Liver (tissue), 8 donors: ENCODE measurements at regions not wholly inside any gene's neighbourhood (a gene's known extent, or its start where the extent isn't known, plus 50 kb on each side); places are given as distances from the start of the nearest gene placed in this dataset.

Experiments used
- DNase-seq: peaks from one replicate; pipeline ENCODE4 v3.0.0-alpha.2; 2017; ENCODE audit warnings: low spot score
- H3K27ac ChIP-seq, 2 donors: one replicate each; pipeline ENCODE4 v1.7.0; 2013; ENCODE audit warnings: inconsistent platforms in 2 of 2, low read length in 2 of 2, control low read depth in 1 of 2, low read depth in 1 of 2, mild to moderate bottlenecking in 1 of 2
- H3K27me3 ChIP-seq, 4 donors: one replicate each; pipeline versions ENCODE4 v1.6.1 to v1.7.0; 2013; ENCODE audit warnings: low read length in 3 of 4, inconsistent platforms in 1 of 4, mild to moderate bottlenecking in 1 of 4, moderate library complexity in 1 of 4; ENCODE audit not compliant: control insufficient read depth in 4 of 4, insufficient read depth in 4 of 4
- H3K36me3 ChIP-seq, 4 donors: one replicate each; pipeline versions ENCODE4 v1.6.1 to v1.7.0; 2013; ENCODE audit warnings: low read length in 3 of 4, mild to moderate bottlenecking in 3 of 4, low read depth in 1 of 4, moderate library complexity in 1 of 4; ENCODE audit not compliant: control insufficient read depth in 4 of 4, insufficient read depth in 3 of 4
- H3K4me1 ChIP-seq, 4 donors: one replicate each; pipeline versions ENCODE4 v1.6.1 to v1.7.0; 2013; ENCODE audit warnings: low read length in 3 of 4, mild to moderate bottlenecking in 3 of 4, moderate library complexity in 1 of 4; ENCODE audit not compliant: control insufficient read depth in 4 of 4, insufficient read depth in 4 of 4
- H3K4me3 ChIP-seq, 3 donors: one replicate each; pipeline versions ENCODE4 v1.6.1 to v1.7.0; 2013; ENCODE audit warnings: low read length in 3 of 3, control low read depth in 1 of 3, low read depth in 1 of 3, mild to moderate bottlenecking in 1 of 3
- H3K9ac ChIP-seq, 2 donors: one replicate each; pipeline ENCODE4 v1.7.0; 2013; ENCODE audit warnings: low read length in 2 of 2, mild to moderate bottlenecking in 2 of 2, moderate library complexity in 2 of 2, control low read depth in 1 of 2, low read depth in 1 of 2
- H3K9me3 ChIP-seq, 4 donors: one replicate each; pipeline versions ENCODE4 v1.6.1 to v1.7.0; 2013; ENCODE audit warnings: low read length in 3 of 4; ENCODE audit not compliant: control insufficient read depth in 4 of 4
- EGR1 ChIP-seq, 2 donors: IDR thresholded peaks; 2 replicates each; pipeline ENCODE4 v1.6.1; 2016 to 2018; ENCODE audit warnings: antibody characterized with exemption in 2 of 2, low read depth in 2 of 2
- FOXA1 ChIP-seq: IDR thresholded peaks from 2 replicates; pipeline ENCODE4 v1.6.1; 2016; ENCODE audit warnings: antibody characterized with exemption
- FOXA2 ChIP-seq: IDR thresholded peaks from 2 replicates; pipeline ENCODE4 v1.6.1; 2016; ENCODE audit warnings: antibody characterized with exemption
- GABPA ChIP-seq, 2 donors: IDR thresholded peaks in 1 of 2; conservative IDR thresholded peaks in 1 of 2; 2 replicates each; pipeline ENCODE4 v1.6.1; 2016; ENCODE audit warnings: antibody characterized with exemption in 2 of 2, mild to moderate bottlenecking in 1 of 2, moderate library complexity in 1 of 2
- HNF4A ChIP-seq, 2 donors: conservative IDR thresholded peaks; 2 replicates each; pipeline ENCODE4 v1.6.1; 2016; ENCODE audit warnings: antibody characterized with exemption in 2 of 2, mild to moderate bottlenecking in 2 of 2
- HNF4G ChIP-seq: IDR thresholded peaks from 2 replicates; pipeline ENCODE4 v1.6.1; 2016; ENCODE audit warnings: antibody characterized with exemption
- JUND ChIP-seq, 2 donors: IDR thresholded peaks; 2 replicates each; pipeline ENCODE4 v1.6.1; 2016; ENCODE audit warnings: antibody characterized with exemption in 2 of 2
- MAX ChIP-seq: IDR thresholded peaks from 2 replicates; pipeline ENCODE4 v1.6.1; 2016; ENCODE audit warnings: antibody characterized with exemption
- NR2F2 ChIP-seq: IDR thresholded peaks from 2 replicates; pipeline ENCODE4 v1.6.1; 2016; ENCODE audit warnings: antibody characterized with exemption
- RAD21 ChIP-seq, 2 donors: IDR thresholded peaks; 2 replicates each; pipeline ENCODE4 v1.6.1; 2016; ENCODE audit warnings: antibody characterized with exemption in 2 of 2, mild to moderate bottlenecking in 2 of 2
- RXRA ChIP-seq, 2 donors: IDR thresholded peaks; 2 replicates each; pipeline ENCODE4 v1.6.1; 2017 to 2018; ENCODE audit warnings: antibody characterized with exemption in 2 of 2, mild to moderate bottlenecking in 1 of 2
- SP1 ChIP-seq: IDR thresholded peaks from 2 replicates; pipeline ENCODE4 v1.6.1; 2018; ENCODE audit warnings: antibody characterized with exemption, mild to moderate bottlenecking
- TAF1 ChIP-seq: conservative IDR thresholded peaks from 2 replicates; pipeline ENCODE4 v1.6.1; 2016; ENCODE audit warnings: antibody characterized with exemption, mild to moderate bottlenecking
- YY1 ChIP-seq: IDR thresholded peaks from 2 replicates; pipeline ENCODE4 v1.6.1; 2016; ENCODE audit warnings: antibody characterized with exemption, mild to moderate bottlenecking
- ZBTB33 ChIP-seq: IDR thresholded peaks from 2 replicates; pipeline ENCODE4 v1.6.1; 2016; ENCODE audit warnings: antibody characterized with exemption
- WGBS: extraction: QIAGEN DNeasy Blood & Tissue Kit; methylation state at CpG from one replicate; pipeline ENCODE4 v1.1.7; 2013; 5-methylcytosine and 5-hydroxymethylcytosine counted together
- TF ChIP-seq, protein P1 (sequence below): IDR thresholded peaks from 2 replicates; pipeline ENCODE4 v1.6.1; 2016; ENCODE audit warnings: antibody characterized with exemption, mild to moderate bottlenecking
- TF ChIP-seq, protein P2 (sequence below): IDR thresholded peaks from 2 replicates; pipeline ENCODE4 v1.6.1; 2016; ENCODE audit warnings: antibody characterized with exemption
- TF ChIP-seq, protein P3 (sequence below): fragments of 150-350 bp; IDR thresholded peaks from 2 replicates; pipeline ENCODE4 v1.5.1; 2017; ENCODE audit warnings: improper control_type of control experiment, low read depth, low read length; ENCODE audit not compliant: missing input control
- donor health status: healthy.
- donor health status: healthy.
- donor health status: healthy.
- donor health status: healthy.
- donor health status: healthy.

- no peaks in the 10 kb centered on the region for H3K36me3 ChIP-seq
- no peak overlapping the region for H3K9ac ChIP-seq
- no peak overlapping the region for H3K27ac ChIP-seq
- no peaks in the 10 kb centered on the region for H3K4me1 ChIP-seq
- no peak for DNase-seq
- WGBS = 73% methylated on average over 3 of the region's 3 CpGs
- TF ChIP-seq, protein P1, sequence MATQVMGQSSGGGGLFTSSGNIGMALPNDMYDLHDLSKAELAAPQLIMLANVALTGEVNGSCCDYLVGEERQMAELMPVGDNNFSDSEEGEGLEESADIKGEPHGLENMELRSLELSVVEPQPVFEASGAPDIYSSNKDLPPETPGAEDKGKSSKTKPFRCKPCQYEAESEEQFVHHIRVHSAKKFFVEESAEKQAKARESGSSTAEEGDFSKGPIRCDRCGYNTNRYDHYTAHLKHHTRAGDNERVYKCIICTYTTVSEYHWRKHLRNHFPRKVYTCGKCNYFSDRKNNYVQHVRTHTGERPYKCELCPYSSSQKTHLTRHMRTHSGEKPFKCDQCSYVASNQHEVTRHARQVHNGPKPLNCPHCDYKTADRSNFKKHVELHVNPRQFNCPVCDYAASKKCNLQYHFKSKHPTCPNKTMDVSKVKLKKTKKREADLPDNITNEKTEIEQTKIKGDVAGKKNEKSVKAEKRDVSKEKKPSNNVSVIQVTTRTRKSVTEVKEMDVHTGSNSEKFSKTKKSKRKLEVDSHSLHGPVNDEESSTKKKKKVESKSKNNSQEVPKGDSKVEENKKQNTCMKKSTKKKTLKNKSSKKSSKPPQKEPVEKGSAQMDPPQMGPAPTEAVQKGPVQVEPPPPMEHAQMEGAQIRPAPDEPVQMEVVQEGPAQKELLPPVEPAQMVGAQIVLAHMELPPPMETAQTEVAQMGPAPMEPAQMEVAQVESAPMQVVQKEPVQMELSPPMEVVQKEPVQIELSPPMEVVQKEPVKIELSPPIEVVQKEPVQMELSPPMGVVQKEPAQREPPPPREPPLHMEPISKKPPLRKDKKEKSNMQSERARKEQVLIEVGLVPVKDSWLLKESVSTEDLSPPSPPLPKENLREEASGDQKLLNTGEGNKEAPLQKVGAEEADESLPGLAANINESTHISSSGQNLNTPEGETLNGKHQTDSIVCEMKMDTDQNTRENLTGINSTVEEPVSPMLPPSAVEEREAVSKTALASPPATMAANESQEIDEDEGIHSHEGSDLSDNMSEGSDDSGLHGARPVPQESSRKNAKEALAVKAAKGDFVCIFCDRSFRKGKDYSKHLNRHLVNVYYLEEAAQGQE = no peak
- TF ChIP-seq RAD21 (IDR thresholded peaks at IDR 0.05) = no peak
- no peak for TF ChIP-seq FOXA2
- no peak for TF ChIP-seq EGR1 (IDR thresholded peaks at IDR 0.05; ENCODE audit: low read depth in 2 of 2)
- TF ChIP-seq YY1 = no peak
- TF ChIP-seq FOXA1 = no peak
- no peak for TF ChIP-seq GABPA (IDR thresholded peaks at IDR 0.05 in 1 of 2, conservative IDR thresholded peaks at IDR 0.05 in 1 of 2)
- TF ChIP-seq, protein P2, sequence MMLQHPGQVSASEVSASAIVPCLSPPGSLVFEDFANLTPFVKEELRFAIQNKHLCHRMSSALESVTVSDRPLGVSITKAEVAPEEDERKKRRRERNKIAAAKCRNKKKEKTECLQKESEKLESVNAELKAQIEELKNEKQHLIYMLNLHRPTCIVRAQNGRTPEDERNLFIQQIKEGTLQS = no peak
- no peak for TF ChIP-seq NR2F2
- no peak for TF ChIP-seq TAF1
- no peak for TF ChIP-seq HNF4A (conservative IDR thresholded peaks at IDR 0.05)
- TF ChIP-seq RXRA (IDR thresholded peaks at IDR 0.05) = no peak
- TF ChIP-seq HNF4G = no peak
- TF ChIP-seq, protein P3, sequence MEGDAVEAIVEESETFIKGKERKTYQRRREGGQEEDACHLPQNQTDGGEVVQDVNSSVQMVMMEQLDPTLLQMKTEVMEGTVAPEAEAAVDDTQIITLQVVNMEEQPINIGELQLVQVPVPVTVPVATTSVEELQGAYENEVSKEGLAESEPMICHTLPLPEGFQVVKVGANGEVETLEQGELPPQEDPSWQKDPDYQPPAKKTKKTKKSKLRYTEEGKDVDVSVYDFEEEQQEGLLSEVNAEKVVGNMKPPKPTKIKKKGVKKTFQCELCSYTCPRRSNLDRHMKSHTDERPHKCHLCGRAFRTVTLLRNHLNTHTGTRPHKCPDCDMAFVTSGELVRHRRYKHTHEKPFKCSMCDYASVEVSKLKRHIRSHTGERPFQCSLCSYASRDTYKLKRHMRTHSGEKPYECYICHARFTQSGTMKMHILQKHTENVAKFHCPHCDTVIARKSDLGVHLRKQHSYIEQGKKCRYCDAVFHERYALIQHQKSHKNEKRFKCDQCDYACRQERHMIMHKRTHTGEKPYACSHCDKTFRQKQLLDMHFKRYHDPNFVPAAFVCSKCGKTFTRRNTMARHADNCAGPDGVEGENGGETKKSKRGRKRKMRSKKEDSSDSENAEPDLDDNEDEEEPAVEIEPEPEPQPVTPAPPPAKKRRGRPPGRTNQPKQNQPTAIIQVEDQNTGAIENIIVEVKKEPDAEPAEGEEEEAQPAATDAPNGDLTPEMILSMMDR = no peak
- TF ChIP-seq MAX = no peak
- TF ChIP-seq ZBTB33 = no peak
- TF ChIP-seq JUND (IDR thresholded peaks at IDR 0.05) = no peak
- TF ChIP-seq SP1 = no peak
- no peaks in the 10 kb centered on the region for H3K27me3 ChIP-seq
- H3K4me3 ChIP-seq = no peak overlapping the region
- no peaks in the 10 kb centered on the region for H3K9me3 ChIP-seq
Observed at GRCh38 chr15:81959196-81959595, 86.6 kb downstream of the MEX3B start.
